GM13977 (cell line): ENCODE measurements at regions not wholly inside any gene's neighbourhood (a gene's known extent, or its start where the extent isn't known, plus 50 kb on each side); places are given as distances from the start of the nearest gene placed in this dataset.

Experiments
- DNase-seq: peaks from one replicate; pipeline ENCODE4 v3.0.0; 2012; ENCODE audit warnings: low spot score
- CTCF ChIP-seq: IDR thresholded peaks from 2 replicates; pipeline ENCODE4 v1.5.1; 2012; ENCODE audit warnings: mild to moderate bottlenecking, control low read depth; ENCODE audit not compliant: insufficient read depth; ENCODE audit errors: extremely low read depth, missing control alignments
- in situ Hi-C: fragments of 300-500 bp; cut with MboI; formaldehyde crosslinking; loops from one replicate; pipeline ENCODE4 v1.12.0; 2022; ENCODE audit warnings: low sequenced_read_pairs, low pct_unique_long_range_greater_than_20kb, mixed read lengths, inconsistent platforms; ENCODE audit not compliant: unreplicated experiment

GRCh38 chr6:44723439-44724197 is 336.1 kb downstream of the CDC5L start:
- no peak for DNase-seq
- TF ChIP-seq CTCF, result no peak
- in situ Hi-C loops, result no loop called here

GRCh38 chr6:44725070-44725469 is 337.6 kb downstream of the CDC5L start:
- in situ Hi-C loops, result no loop called here
- no peak for DNase-seq
- no peak for TF ChIP-seq CTCF

GRCh38 chr6:44727651-44728630 is 340.4 kb downstream of the CDC5L start:
- DNase-seq, result no peak
- TF ChIP-seq CTCF, result no peak
- in situ Hi-C loops, result no loop called here

- no peak for TF ChIP-seq CTCF
- DNase-seq, result no peak
- in situ Hi-C loops, result no loop called here
Measured at GRCh38 chr6:44730771-44731391, 343.4 kb downstream of the CDC5L start.

- in situ Hi-C loops, result no loop called here
- DNase-seq, result no peak
- TF ChIP-seq CTCF, result no peak
Measured at GRCh38 chr6:44731485-44732095, 344.1 kb downstream of the CDC5L start.

- in situ Hi-C loops, result no loop called here
- no peak for TF ChIP-seq CTCF
- DNase-seq, result no peak
Measured at GRCh38 chr6:44732243-44732642, 344.7 kb downstream of the CDC5L start.
